Epithelial cell of esophagus (primary cell): ENCODE measurements at regions not wholly inside any gene's neighbourhood (a gene's known extent, or its start where the extent isn't known, plus 50 kb on each side); places are given as distances from the start of the nearest gene placed in this dataset.
A peak's percentile ranks its signal among the peaks of the same experiment; 100 is the strongest.

Source experiments
- DNase-seq: peaks from one replicate; pipeline ENCODE4 v3.0.0; 2010; ENCODE audit warnings: low read depth
- H3K4me3 ChIP-seq: 2 replicates; pipeline ENCODE4 v1.5.1; 2011; ENCODE audit warnings: mild to moderate bottlenecking, low read length, control low read depth
- CTCF ChIP-seq: IDR thresholded peaks from 2 replicates; pipeline ENCODE4 v1.5.1; 2011; ENCODE audit warnings: low read depth, mild to moderate bottlenecking, low read length, control low read depth, inconsistent platforms; ENCODE audit not compliant: insufficient read depth; ENCODE audit errors: missing control alignments

- no peak for TF ChIP-seq CTCF
- peak; percentile 42 for DNase-seq
- no peak overlapping the region for H3K4me3 ChIP-seq
Observed at GRCh38 chr2:52658598-52658997, 1109.0 kb upstream of the CHAC2 start.

GRCh38 chr2:52639692-52640091 is 1127.9 kb upstream of the CHAC2 start:
- no peak for TF ChIP-seq CTCF
- no peak for DNase-seq
- H3K4me3 ChIP-seq: no peak overlapping the region

GRCh38 chr2:52632543-52632942 is 1135.1 kb upstream of the CHAC2 start:
- no peak for TF ChIP-seq CTCF
- no peak overlapping the region for H3K4me3 ChIP-seq
- no peak for DNase-seq

GRCh38 chr2:52629944-52630343 is 1137.7 kb upstream of the CHAC2 start:
- DNase-seq: no peak
- no peak for TF ChIP-seq CTCF

GRCh38 chr2:52629531-52629930 is 1138.1 kb upstream of the CHAC2 start:
- no peak for TF ChIP-seq CTCF
- DNase-seq: no peak
- H3K4me3 ChIP-seq: no peak overlapping the region

More at GRCh38 chr2:52629944-52630343, 1137.7 kb upstream of the CHAC2 start:
- H3K4me3 ChIP-seq: no peak overlapping the region

GRCh38 chr2:52622266-52622665 is 1145.3 kb upstream of the CHAC2 start:
- no peak for DNase-seq
- no peak for TF ChIP-seq CTCF
- H3K4me3 ChIP-seq: no peak overlapping the region

GRCh38 chr2:52613064-52613463 is 1154.5 kb upstream of the CHAC2 start:
- TF ChIP-seq CTCF: no peak
- H3K4me3 ChIP-seq: no peak overlapping the region
- peak; percentile 1 for DNase-seq
